ENCODE measurements at regions not wholly inside any gene's neighbourhood (a gene's known extent, or its start where the extent isn't known, plus 50 kb on each side); places are given as distances from the start of the nearest gene placed in this dataset.

- H3K4me1 ChIP-seq (ENCODE audit: insufficient read depth, insufficient read length): no peaks in the 10 kb centered on the region
- no peak overlapping the region for H3K9ac ChIP-seq (ENCODE audit: insufficient read length, low read depth)
- no peak for DNase-seq (ENCODE audit: low read depth, low spot score)
- H3K4me3 ChIP-seq (ENCODE audit: insufficient read length, low read depth): no peak overlapping the region
- TF ChIP-seq ZNF274 (IDR thresholded peaks at IDR 0.05; ENCODE audit: low read depth, low read length) (no peak), YY1 (IDR thresholded peaks at IDR 0.05; ENCODE audit: insufficient read depth, insufficient read length) (no peak), SUZ12 (IDR thresholded peaks at IDR 0.05; ENCODE audit: extremely low read depth, insufficient read depth, insufficient read length) (no peak)
- no peaks in the 10 kb centered on the region for H3K27me3 ChIP-seq (ENCODE audit: insufficient read depth, insufficient read length)
- no peaks in the 10 kb centered on the region for H3K9me3 ChIP-seq (ENCODE audit: insufficient read depth, low read length)
- no peaks in the 10 kb centered on the region for H3K36me3 ChIP-seq (ENCODE audit: insufficient read depth, insufficient read length, low read length)
These were observed 907.8 kb downstream of the STPG2 start for GRCh38 chr4:97235521-97235920.

GRCh38 chr4:97238956-97239666, 904.2 kb downstream of the STPG2 start:
- Histone ChIP-seq H3K4me1 (ENCODE audit: insufficient read depth, insufficient read length) (no peaks in the 10 kb centered on the region), H3K36me3 (ENCODE audit: insufficient read depth, insufficient read length, low read length) (no peaks in the 10 kb centered on the region), H3K9me3 (ENCODE audit: insufficient read depth, low read length) (no peaks in the 10 kb centered on the region), H3K9ac (ENCODE audit: insufficient read length, low read depth) (no peak overlapping the region), H3K4me3 (ENCODE audit: insufficient read length, low read depth) (no peak overlapping the region), H3K27me3 (ENCODE audit: insufficient read depth, insufficient read length) (no peaks in the 10 kb centered on the region)
- no peak for DNase-seq (ENCODE audit: low read depth, low spot score)
- no peak for TF ChIP-seq SUZ12 (IDR thresholded peaks at IDR 0.05; ENCODE audit: extremely low read depth, insufficient read depth, insufficient read length)
- TF ChIP-seq ZNF274 (IDR thresholded peaks at IDR 0.05; ENCODE audit: low read depth, low read length): no peak
- TF ChIP-seq YY1 (IDR thresholded peaks at IDR 0.05; ENCODE audit: insufficient read depth, insufficient read length): no peak

- TF ChIP-seq YY1 (IDR thresholded peaks at IDR 0.05; ENCODE audit: insufficient read depth, insufficient read length) (no peak), SUZ12 (IDR thresholded peaks at IDR 0.05; ENCODE audit: extremely low read depth, insufficient read depth, insufficient read length) (no peak), ZNF274 (IDR thresholded peaks at IDR 0.05; ENCODE audit: low read depth, low read length) (no peak)
- no peak for DNase-seq (ENCODE audit: low read depth, low spot score)
These were observed 903.6 kb downstream of the STPG2 start for GRCh38 chr4:97239667-97239997.

GRCh38 chr4:97252615-97253154, 890.6 kb downstream of the STPG2 start:
- Histone ChIP-seq H3K4me1 (ENCODE audit: insufficient read depth, insufficient read length) (no peaks in the 10 kb centered on the region), H3K4me3 (ENCODE audit: insufficient read length, low read depth) (no peak overlapping the region), H3K9me3 (ENCODE audit: insufficient read depth, low read length) (no peaks in the 10 kb centered on the region), H3K36me3 (ENCODE audit: insufficient read depth, insufficient read length, low read length) (no peaks in the 10 kb centered on the region), H3K27me3 (ENCODE audit: insufficient read depth, insufficient read length) (no peaks in the 10 kb centered on the region), H3K9ac (ENCODE audit: insufficient read length, low read depth) (no peak overlapping the region)
- TF ChIP-seq ZNF274 (IDR thresholded peaks at IDR 0.05; ENCODE audit: low read depth, low read length): no peak
- no peak for TF ChIP-seq YY1 (IDR thresholded peaks at IDR 0.05; ENCODE audit: insufficient read depth, insufficient read length)
- no peak for TF ChIP-seq SUZ12 (IDR thresholded peaks at IDR 0.05; ENCODE audit: extremely low read depth, insufficient read depth, insufficient read length)
- no peak for DNase-seq (ENCODE audit: low read depth, low spot score)

More at GRCh38 chr4:97239667-97239997, 903.6 kb downstream of the STPG2 start:
- H3K4me1 ChIP-seq (ENCODE audit: insufficient read depth, insufficient read length): no peaks in the 10 kb centered on the region
- H3K36me3 ChIP-seq (ENCODE audit: insufficient read depth, insufficient read length, low read length): no peaks in the 10 kb centered on the region
- no peak overlapping the region for H3K9ac ChIP-seq (ENCODE audit: insufficient read length, low read depth)
- no peak overlapping the region for H3K4me3 ChIP-seq (ENCODE audit: insufficient read length, low read depth)
- H3K27me3 ChIP-seq (ENCODE audit: insufficient read depth, insufficient read length): no peaks in the 10 kb centered on the region
- H3K9me3 ChIP-seq (ENCODE audit: insufficient read depth, low read length): no peaks in the 10 kb centered on the region

GRCh38 chr4:97262769-97263168, 880.5 kb downstream of the STPG2 start:
- no peaks in the 10 kb centered on the region for H3K9me3 ChIP-seq (ENCODE audit: insufficient read depth, low read length)
- no peak for TF ChIP-seq YY1 (IDR thresholded peaks at IDR 0.05; ENCODE audit: insufficient read depth, insufficient read length)
- no peak for TF ChIP-seq SUZ12 (IDR thresholded peaks at IDR 0.05; ENCODE audit: extremely low read depth, insufficient read depth, insufficient read length)
- no peak for TF ChIP-seq ZNF274 (IDR thresholded peaks at IDR 0.05; ENCODE audit: low read depth, low read length)
- H3K27me3 ChIP-seq (ENCODE audit: insufficient read depth, insufficient read length): no peaks in the 10 kb centered on the region
- no peak for DNase-seq (ENCODE audit: low read depth, low spot score)
- no peaks in the 10 kb centered on the region for H3K36me3 ChIP-seq (ENCODE audit: insufficient read depth, insufficient read length, low read length)
- H3K4me3 ChIP-seq (ENCODE audit: insufficient read length, low read depth): no peak overlapping the region
- no peaks in the 10 kb centered on the region for H3K4me1 ChIP-seq (ENCODE audit: insufficient read depth, insufficient read length)
- no peak overlapping the region for H3K9ac ChIP-seq (ENCODE audit: insufficient read length, low read depth)

GRCh38 chr4:97270051-97270450, 873.2 kb downstream of the STPG2 start:
- DNase-seq (ENCODE audit: low read depth, low spot score): no peak
- Histone ChIP-seq H3K4me1 (ENCODE audit: insufficient read depth, insufficient read length) (no peaks in the 10 kb centered on the region), H3K27me3 (ENCODE audit: insufficient read depth, insufficient read length) (no peaks in the 10 kb centered on the region), H3K9ac (ENCODE audit: insufficient read length, low read depth) (no peak overlapping the region), H3K9me3 (ENCODE audit: insufficient read depth, low read length) (no peaks in the 10 kb centered on the region), H3K36me3 (ENCODE audit: insufficient read depth, insufficient read length, low read length) (no peaks in the 10 kb centered on the region), H3K4me3 (ENCODE audit: insufficient read length, low read depth) (no peak overlapping the region)
- TF ChIP-seq SUZ12 (IDR thresholded peaks at IDR 0.05; ENCODE audit: extremely low read depth, insufficient read depth, insufficient read length): no peak
- no peak for TF ChIP-seq YY1 (IDR thresholded peaks at IDR 0.05; ENCODE audit: insufficient read depth, insufficient read length)
- TF ChIP-seq ZNF274 (IDR thresholded peaks at IDR 0.05; ENCODE audit: low read depth, low read length): no peak

GRCh38 chr4:97279391-97279790, 863.9 kb downstream of the STPG2 start:
- no peak overlapping the region for H3K9ac ChIP-seq (ENCODE audit: insufficient read length, low read depth)
- no peaks in the 10 kb centered on the region for H3K27me3 ChIP-seq (ENCODE audit: insufficient read depth, insufficient read length)
- no peak overlapping the region for H3K4me3 ChIP-seq (ENCODE audit: insufficient read length, low read depth)
- no peak for DNase-seq (ENCODE audit: low read depth, low spot score)
- H3K9me3 ChIP-seq (ENCODE audit: insufficient read depth, low read length): no peaks in the 10 kb centered on the region
- no peaks in the 10 kb centered on the region for H3K36me3 ChIP-seq (ENCODE audit: insufficient read depth, insufficient read length, low read length)
- H3K4me1 ChIP-seq (ENCODE audit: insufficient read depth, insufficient read length): no peaks in the 10 kb centered on the region
- TF ChIP-seq YY1 (IDR thresholded peaks at IDR 0.05; ENCODE audit: insufficient read depth, insufficient read length) (no peak), SUZ12 (IDR thresholded peaks at IDR 0.05; ENCODE audit: extremely low read depth, insufficient read depth, insufficient read length) (no peak), ZNF274 (IDR thresholded peaks at IDR 0.05; ENCODE audit: low read depth, low read length) (no peak)
